LNCaP clone FGC (cell line): ENCODE measurements at regions not wholly inside any gene's neighbourhood (a gene's known extent, or its start where the extent isn't known, plus 50 kb on each side); places are given as distances from the start of the nearest gene placed in this dataset.

Experiments used
- DNase-seq: peaks from one replicate; pipeline ENCODE4 v3.0.0-alpha.2; 2011; ENCODE audit warnings: low read depth
- H3K4me3 ChIP-seq: 2 replicates; pipeline ENCODE4 v1.5.1; 2011; ENCODE audit warnings: mild to moderate bottlenecking, low read depth, low read length, control low read depth
- CTCF ChIP-seq: IDR thresholded peaks from 2 replicates; pipeline ENCODE4 v1.5.1; 2012; ENCODE audit warnings: mild to moderate bottlenecking; ENCODE audit not compliant: control insufficient read depth, insufficient read depth; ENCODE audit errors: extremely low read depth

GRCh38 chr4:153906231-153906630, 117.3 kb upstream of the SFRP2 start:
- TF ChIP-seq CTCF, result no peak
- H3K4me3 ChIP-seq, result no peak overlapping the region
- no peak for DNase-seq

- H3K4me3 ChIP-seq, result no peak overlapping the region
- no peak for DNase-seq
- TF ChIP-seq CTCF, result no peak
Measured at GRCh38 chr4:153905231-153905630, 116.3 kb upstream of the SFRP2 start.

- DNase-seq, result no peak
- no peak for TF ChIP-seq CTCF
- H3K4me3 ChIP-seq, result no peak overlapping the region
Measured at GRCh38 chr4:153904011-153904410, 115.1 kb upstream of the SFRP2 start.

- no peak for TF ChIP-seq CTCF
- DNase-seq, result no peak
- H3K4me3 ChIP-seq, result no peak overlapping the region
Measured at GRCh38 chr4:153901220-153901619, 112.3 kb upstream of the SFRP2 start.

- H3K4me3 ChIP-seq, result no peak overlapping the region
- no peak for DNase-seq
- no peak for TF ChIP-seq CTCF
Measured at GRCh38 chr4:153900426-153900825, 111.5 kb upstream of the SFRP2 start.

GRCh38 chr4:153890761-153891160, 101.9 kb upstream of the SFRP2 start:
- no peak overlapping the region for H3K4me3 ChIP-seq
- no peak for DNase-seq
- TF ChIP-seq CTCF, result no peak

GRCh38 chr4:153887217-153887616, 98.3 kb upstream of the SFRP2 start:
- TF ChIP-seq CTCF, result no peak

More at GRCh38 chr4:153887217-153887616, 98.3 kb upstream of the SFRP2 start:
- H3K4me3 ChIP-seq, result no peak overlapping the region
- no peak for DNase-seq
